ENCODE measurements at regions not wholly inside any gene's neighbourhood (a gene's known extent, or its start where the extent isn't known, plus 50 kb on each side); places are given as distances from the start of the nearest gene placed in this dataset.
"Not testable (repeated sequence)": the region's sequence is repeated elsewhere in the genome, so short reads cannot be mapped to it uniquely, and the experiment has no call there.

GRCh38 chr1:173307845-173308244 lies 100.7 kb upstream of the TNFSF4 start:
- peaks cover 4% of the 10 kb centered on the region for H3K9me3 Mint-ChIP-seq
- no peak for DNase-seq
- H3K4me3 Mint-ChIP-seq: no peak overlapping the region
- no peaks in the 10 kb centered on the region for H3K4me1 Mint-ChIP-seq
- peaks cover 9% of the 10 kb centered on the region for H3K27me3 Mint-ChIP-seq
- H3K27ac Mint-ChIP-seq: no peak overlapping the region
- intact Hi-C loops (cut with micrococcal nuclease): no loop called here
- no peaks in the 10 kb centered on the region for H3K36me3 Mint-ChIP-seq (ENCODE audit: low read depth)

- peaks cover 6% of the 10 kb centered on the region for H3K27me3 Mint-ChIP-seq
- intact Hi-C loops (cut with micrococcal nuclease): no loop called here
- no peak overlapping the region for H3K4me3 Mint-ChIP-seq
- no peak overlapping the region for H3K27ac Mint-ChIP-seq
- DNase-seq: no peak
- H3K36me3 Mint-ChIP-seq (ENCODE audit: low read depth): no peaks in the 10 kb centered on the region
- H3K9me3 Mint-ChIP-seq: peaks cover 13% of the 10 kb centered on the region
- H3K4me1 Mint-ChIP-seq: no peaks in the 10 kb centered on the region
Observed at GRCh38 chr1:173314656-173315055, 107.5 kb upstream of the TNFSF4 start.

GRCh38 chr1:173315296-173315695 lies 108.2 kb upstream of the TNFSF4 start:
- Mint-ChIP-seq H3K4me1 (no peaks in the 10 kb centered on the region), H3K36me3 (ENCODE audit: low read depth) (no peaks in the 10 kb centered on the region), H3K4me3 (no peak overlapping the region), H3K9me3 (peaks cover 10% of the 10 kb centered on the region), H3K27ac (no peak overlapping the region), H3K27me3 (peaks cover 3% of the 10 kb centered on the region)
- intact Hi-C loops (cut with micrococcal nuclease): no loop called here
- no peak for DNase-seq

- peaks cover 3% of the 10 kb centered on the region for H3K27me3 Mint-ChIP-seq
- H3K4me1 Mint-ChIP-seq: no peaks in the 10 kb centered on the region
- intact Hi-C loops (cut with micrococcal nuclease): no loop called here
- no peak for DNase-seq
- peaks cover 14% of the 10 kb centered on the region for H3K9me3 Mint-ChIP-seq
- H3K4me3 Mint-ChIP-seq: no peak overlapping the region
- H3K27ac Mint-ChIP-seq: no peak overlapping the region
- no peaks in the 10 kb centered on the region for H3K36me3 Mint-ChIP-seq (ENCODE audit: low read depth)
Observed at GRCh38 chr1:173318788-173319187, 111.7 kb upstream of the TNFSF4 start.

- peaks cover 12% of the 10 kb centered on the region for H3K9me3 Mint-ChIP-seq
- H3K4me1 Mint-ChIP-seq; H3K36me3 Mint-ChIP-seq (ENCODE audit: low read depth); H3K4me3 Mint-ChIP-seq; H3K27me3 Mint-ChIP-seq; H3K27ac Mint-ChIP-seq; intact Hi-C loops (cut with micrococcal nuclease); DNase-seq: not testable (repeated sequence)
Observed at GRCh38 chr1:173324352-173324751, 117.2 kb upstream of the TNFSF4 start.

GRCh38 chr1:173327987-173328386 lies 120.9 kb upstream of the TNFSF4 start:
- DNase-seq; H3K27me3 Mint-ChIP-seq; H3K36me3 Mint-ChIP-seq (ENCODE audit: low read depth); H3K4me3 Mint-ChIP-seq; H3K27ac Mint-ChIP-seq; intact Hi-C loops (cut with micrococcal nuclease); H3K9me3 Mint-ChIP-seq: not testable (repeated sequence)
- H3K4me1 Mint-ChIP-seq: peaks cover 16% of the 10 kb centered on the region

GRCh38 chr1:173328961-173329360 lies 121.8 kb upstream of the TNFSF4 start:
- Mint-ChIP-seq H3K27me3 (no peaks in the 10 kb centered on the region), H3K27ac (no peak overlapping the region), H3K4me3 (no peak overlapping the region), H3K36me3 (ENCODE audit: low read depth) (no peaks in the 10 kb centered on the region), H3K9me3 (peaks cover 6% of the 10 kb centered on the region), H3K4me1 (peaks cover 19% of the 10 kb centered on the region)
- no peak for DNase-seq
- intact Hi-C loops (cut with micrococcal nuclease): no loop called here

- no peaks in the 10 kb centered on the region for H3K36me3 Mint-ChIP-seq (ENCODE audit: low read depth)
- intact Hi-C loops (cut with micrococcal nuclease): no loop called here
- H3K27ac Mint-ChIP-seq: no peak overlapping the region
- H3K4me3 Mint-ChIP-seq: no peak overlapping the region
- peaks cover 6% of the 10 kb centered on the region for H3K9me3 Mint-ChIP-seq
- H3K27me3 Mint-ChIP-seq: no peaks in the 10 kb centered on the region
- peaks cover 19% of the 10 kb centered on the region for H3K4me1 Mint-ChIP-seq
- DNase-seq: no peak
Observed at GRCh38 chr1:173329726-173330125, 122.6 kb upstream of the TNFSF4 start.

- intact Hi-C loops (cut with micrococcal nuclease): no loop called here
Observed at GRCh38 chr1:173330149-173330951, 123.2 kb upstream of the TNFSF4 start.

GRCh38 chr1:173330952-173331548 lies 123.9 kb upstream of the TNFSF4 start:
- not testable (repeated sequence) for DNase-seq; H3K9me3 Mint-ChIP-seq; H3K36me3 Mint-ChIP-seq (ENCODE audit: low read depth); H3K27me3 Mint-ChIP-seq
- peaks cover 19% of the 10 kb centered on the region for H3K4me1 Mint-ChIP-seq
- intact Hi-C loops (cut with micrococcal nuclease): loop anchor here (1.0 kb wide), 1 partner anchor 33 kb away; no protein-coding TSS in a partner anchor
- peak overlapping the region; percentile 63 for H3K4me3 Mint-ChIP-seq
- H3K27ac Mint-ChIP-seq: peak overlapping the region; percentile 60

More at GRCh38 chr1:173330149-173330951, 123.2 kb upstream of the TNFSF4 start:
- no peak overlapping the region for H3K27ac Mint-ChIP-seq
- peak overlapping the region; percentile 63 for H3K4me3 Mint-ChIP-seq
- H3K4me1 Mint-ChIP-seq: peaks cover 19% of the 10 kb centered on the region
- no peak for DNase-seq
- no peaks in the 10 kb centered on the region for H3K27me3 Mint-ChIP-seq
- no peaks in the 10 kb centered on the region for H3K36me3 Mint-ChIP-seq (ENCODE audit: low read depth)
- H3K9me3 Mint-ChIP-seq: peaks cover 6% of the 10 kb centered on the region

- no peak for DNase-seq
- H3K4me1 Mint-ChIP-seq: peaks cover 19% of the 10 kb centered on the region
- no peak overlapping the region for H3K27ac Mint-ChIP-seq
- H3K36me3 Mint-ChIP-seq (ENCODE audit: low read depth): no peaks in the 10 kb centered on the region
- H3K4me3 Mint-ChIP-seq: no peak overlapping the region
- intact Hi-C loops (cut with micrococcal nuclease): no loop called here
- no peaks in the 10 kb centered on the region for H3K27me3 Mint-ChIP-seq
- no peaks in the 10 kb centered on the region for H3K9me3 Mint-ChIP-seq
Observed at GRCh38 chr1:173332026-173332425, 124.9 kb upstream of the TNFSF4 start.

- no peaks in the 10 kb centered on the region for H3K27me3 Mint-ChIP-seq
- DNase-seq: no peak
- no peaks in the 10 kb centered on the region for H3K9me3 Mint-ChIP-seq
- H3K27ac Mint-ChIP-seq: no peak overlapping the region
- H3K36me3 Mint-ChIP-seq (ENCODE audit: low read depth): no peaks in the 10 kb centered on the region
- peaks cover 19% of the 10 kb centered on the region for H3K4me1 Mint-ChIP-seq
- no peak overlapping the region for H3K4me3 Mint-ChIP-seq
- intact Hi-C loops (cut with micrococcal nuclease): no loop called here
Observed at GRCh38 chr1:173333581-173333980, 126.5 kb upstream of the TNFSF4 start.

- Mint-ChIP-seq H3K9me3 (peaks cover 3% of the 10 kb centered on the region), H3K4me3 (no peak overlapping the region), H3K36me3 (ENCODE audit: low read depth) (no peaks in the 10 kb centered on the region), H3K27me3 (no peaks in the 10 kb centered on the region), H3K27ac (no peak overlapping the region), H3K4me1 (peaks cover 5% of the 10 kb centered on the region)
- no peak for DNase-seq
- intact Hi-C loops (cut with micrococcal nuclease): no loop called here
Observed at GRCh38 chr1:173337126-173337525, 130.0 kb upstream of the TNFSF4 start.

GRCh38 chr1:173341307-173341706 lies 134.2 kb upstream of the TNFSF4 start:
- Mint-ChIP-seq H3K27me3 (no peaks in the 10 kb centered on the region), H3K4me3 (no peak overlapping the region), H3K36me3 (ENCODE audit: low read depth) (no peaks in the 10 kb centered on the region), H3K4me1 (no peaks in the 10 kb centered on the region), H3K27ac (no peak overlapping the region), H3K9me3 (peaks cover 3% of the 10 kb centered on the region)
- DNase-seq: no peak
- intact Hi-C loops (cut with micrococcal nuclease): no loop called here
